ENCODE measurements at regions not wholly inside any gene's neighbourhood (a gene's known extent, or its start where the extent isn't known, plus 50 kb on each side); places are given as distances from the start of the nearest gene placed in this dataset.
"Not testable (repeated sequence)": the region's sequence is repeated elsewhere in the genome, so short reads cannot be mapped to it uniquely, and the experiment has no call there.

- DNase-seq: no peak
These were observed 80.3 kb downstream of the POU3F4 start for GRCh38 chrX:83588409-83588808.

DNA sequence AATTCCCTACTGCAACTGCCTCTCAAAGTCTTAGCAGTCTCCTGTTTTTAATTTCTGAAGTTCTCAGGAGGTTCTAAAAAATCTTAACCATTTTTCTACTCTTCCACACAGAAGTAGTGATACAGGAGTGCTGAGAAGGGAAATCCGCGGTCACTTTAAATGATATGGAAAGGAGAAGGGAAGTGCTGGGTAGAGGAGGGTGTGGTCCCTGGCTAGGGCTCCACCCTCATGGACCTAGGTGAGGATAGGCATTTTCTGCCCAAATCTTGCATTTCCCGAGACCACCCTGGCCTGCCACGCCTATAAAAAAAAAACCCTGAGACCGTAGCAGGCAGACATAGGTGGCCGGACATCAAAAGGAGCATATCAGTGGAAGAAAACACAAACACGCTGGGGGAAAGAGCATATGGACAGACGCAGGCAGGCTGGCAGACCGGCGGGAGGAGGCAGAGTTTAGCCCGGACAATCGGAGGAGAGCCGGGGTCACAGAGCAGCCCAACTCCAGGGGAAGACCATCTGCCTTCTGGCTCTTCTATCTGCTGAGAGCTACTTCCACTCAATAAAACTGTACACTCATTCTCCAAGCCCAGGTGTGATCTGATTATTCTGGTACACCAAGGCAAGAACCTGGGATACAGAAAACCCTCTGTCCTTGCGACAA is 85.7 kb downstream of the POU3F4 start:
- no peak for DNase-seq

DNA sequence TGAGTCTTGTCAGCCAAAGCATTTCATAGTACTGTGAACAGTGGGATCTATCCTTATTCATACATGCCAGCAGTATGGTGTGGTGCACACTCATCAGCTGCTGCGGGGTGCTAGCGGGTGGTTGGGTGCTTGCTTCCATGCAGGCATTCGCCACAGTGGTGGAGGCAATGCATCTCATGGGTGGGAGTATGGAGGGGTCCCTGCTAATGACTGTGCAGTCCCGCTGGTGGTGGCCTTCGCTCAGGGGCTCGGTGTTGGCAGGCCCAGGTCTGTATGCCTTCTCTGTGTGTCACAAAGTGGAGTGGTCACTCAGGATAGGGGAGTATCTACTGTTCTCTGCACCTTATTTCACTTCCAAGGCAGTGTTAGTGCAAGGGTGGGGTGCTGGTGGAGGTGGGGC is 122.6 kb downstream of the POU3F4 start:
- no peak for DNase-seq

DNA sequence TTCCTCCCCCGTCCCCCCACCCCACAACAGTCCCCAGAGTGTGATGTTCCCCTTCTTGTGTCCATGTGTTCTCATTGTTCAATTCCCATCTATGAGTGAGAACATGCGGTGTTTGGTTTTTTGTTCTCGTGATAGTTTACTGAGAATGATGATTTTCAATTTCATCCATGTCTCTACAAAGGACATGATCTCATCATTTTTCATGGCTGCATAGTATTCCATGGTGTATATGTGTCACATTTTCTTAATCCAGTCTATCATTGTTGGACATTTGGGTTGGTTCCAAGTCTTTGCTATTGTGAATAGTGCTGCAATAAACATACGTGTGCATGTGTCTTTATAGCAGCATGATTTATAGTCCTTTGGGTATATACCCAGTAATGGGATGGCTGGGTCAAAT is 141.6 kb downstream of the POU3F4 start:
- DNase-seq: not testable (repeated sequence)

GRCh38 chrX:83658731-83659130 is 150.6 kb downstream of the POU3F4 start:
- peak; percentile 20 for DNase-seq
